HepG2 (cell line): ENCODE measurements at regions not wholly inside any gene's neighbourhood (a gene's known extent, or its start where the extent isn't known, plus 50 kb on each side); places are given as distances from the start of the nearest gene placed in this dataset.
A peak's percentile ranks its signal among the peaks of the same experiment; 100 is the strongest.

Experiments
- EZH2 ChIP-seq: conservative IDR thresholded peaks from 2 replicates; pipeline ENCODE4 v1.6.1; 2012; ENCODE audit warnings: mild to moderate bottlenecking, low read depth, low read length, moderate library complexity
- HDAC2 ChIP-seq: sonication (generic); formaldehyde crosslinking; IDR thresholded peaks from 2 replicates; pipeline ENCODE4 v1.4.0; 2020; ENCODE audit warnings: missing genetic modification reagents
- HNRNPLL ChIP-seq: fragments of 200-400 bp; formaldehyde crosslinking; IDR thresholded peaks from 2 replicates; pipeline ENCODE4 v1.6.1; 2017; ENCODE audit warnings: mild to moderate bottlenecking, low read depth, low read length; ENCODE audit not compliant: poor library complexity, severe bottlenecking
- KAT8 ChIP-seq: IDR thresholded peaks from 2 replicates; pipeline ENCODE4 v1.6.1; 2016; ENCODE audit warnings: missing genetic modification reagents, missing compliant biosample characterization
- KLF6 ChIP-seq: IDR thresholded peaks from 2 replicates; pipeline ENCODE4 v1.8.0; 2016; ENCODE audit warnings: missing biosample characterization, missing genetic modification reagents
- MBD4 ChIP-seq: IDR thresholded peaks from 2 replicates; pipeline ENCODE4 v1.6.1; 2012; ENCODE audit warnings: low read length, inconsistent platforms, borderline replicate concordance
- NFIC ChIP-seq: IDR thresholded peaks from 2 replicates; pipeline ENCODE4 v1.6.1; 2012; ENCODE audit warnings: mild to moderate bottlenecking, low read length, inconsistent platforms
- PHF5A ChIP-seq: IDR thresholded peaks from one replicate; pipeline ENCODE4 v1.6.1; 2018; ENCODE audit warnings: low read depth, missing genetic modification reagents; ENCODE audit not compliant: unreplicated experiment
- TBX2 ChIP-seq: sonication (generic); formaldehyde crosslinking; IDR thresholded peaks from 2 replicates; pipeline ENCODE4 v1.5.0; 2020; ENCODE audit warnings: missing genetic modification reagents, mild to moderate bottlenecking, borderline replicate concordance
- ZBTB20 ChIP-seq: sonication (generic); formaldehyde crosslinking; IDR thresholded peaks from 2 replicates; pipeline ENCODE4 v1.8.1; 2023; ENCODE audit warnings: missing genetic modification reagents, low read depth, mild to moderate bottlenecking, borderline replicate concordance
- ZFP37 ChIP-seq: sonication (generic); formaldehyde crosslinking; IDR thresholded peaks from 2 replicates; pipeline ENCODE4 v1.4.0; 2020; ENCODE audit warnings: missing genetic modification reagents, borderline replicate concordance
- ZKSCAN5 ChIP-seq: sonication (generic); formaldehyde crosslinking; IDR thresholded peaks from 2 replicates; pipeline ENCODE4 v1.5.1; 2020; ENCODE audit warnings: mild to moderate bottlenecking, missing genetic modification reagents
- ZNF121 ChIP-seq: sonication (generic); formaldehyde crosslinking; IDR thresholded peaks from 2 replicates; pipeline ENCODE4 v1.5.0; 2020; ENCODE audit warnings: mild to moderate bottlenecking, missing genetic modification reagents
- ZNF260 ChIP-seq: sonication (generic); formaldehyde crosslinking; IDR thresholded peaks from 2 replicates; pipeline ENCODE4 v1.4.0; 2020; ENCODE audit warnings: missing genetic modification reagents, low read depth, mild to moderate bottlenecking, borderline replicate concordance
- ZNF777 ChIP-seq: sonication (generic); formaldehyde crosslinking; IDR thresholded peaks from 2 replicates; pipeline ENCODE4 v1.4.0; 2020; ENCODE audit warnings: missing genetic modification reagents
- ZNF891 ChIP-seq: sonication (generic); formaldehyde crosslinking; IDR thresholded peaks from 2 replicates; pipeline ENCODE4 v1.5.0; 2020; ENCODE audit warnings: mild to moderate bottlenecking, missing genetic modification reagents
- ZSCAN29 ChIP-seq: sonication (generic); formaldehyde crosslinking; conservative IDR thresholded peaks from 2 replicates; pipeline ENCODE4 v1.4.0; 2020; ENCODE audit warnings: mild to moderate bottlenecking, missing genetic modification reagents
- ZSCAN31 ChIP-seq: sonication (generic); formaldehyde crosslinking; IDR thresholded peaks from 2 replicates; pipeline ENCODE4 v1.5.0; 2020; ENCODE audit warnings: low read depth, mild to moderate bottlenecking, missing genetic modification reagents
- TF ChIP-seq, protein P1 (sequence below): sonication (generic); formaldehyde crosslinking; IDR thresholded peaks from 2 replicates; pipeline ENCODE4 v1.4.0; 2020; ENCODE audit warnings: missing genetic modification reagents, borderline replicate concordance
- TF ChIP-seq, protein P2 (sequence below): sonication (generic); formaldehyde crosslinking; IDR thresholded peaks from 2 replicates; pipeline ENCODE4 v1.9.0; 2021; ENCODE audit warnings: missing genetic modification reagents, borderline replicate concordance
- TF ChIP-seq, protein P3 (sequence below): sonication (generic); formaldehyde crosslinking; IDR thresholded peaks from 2 replicates; pipeline ENCODE4 v1.9.0; 2021; ENCODE audit warnings: missing genetic modification reagents, mild to moderate bottlenecking, borderline replicate concordance
- TF ChIP-seq, protein P4 (sequence below): sonication (generic); formaldehyde crosslinking; IDR thresholded peaks from 2 replicates; pipeline ENCODE4 v1.4.0; 2020; ENCODE audit warnings: mild to moderate bottlenecking, missing genetic modification reagents

DNA sequence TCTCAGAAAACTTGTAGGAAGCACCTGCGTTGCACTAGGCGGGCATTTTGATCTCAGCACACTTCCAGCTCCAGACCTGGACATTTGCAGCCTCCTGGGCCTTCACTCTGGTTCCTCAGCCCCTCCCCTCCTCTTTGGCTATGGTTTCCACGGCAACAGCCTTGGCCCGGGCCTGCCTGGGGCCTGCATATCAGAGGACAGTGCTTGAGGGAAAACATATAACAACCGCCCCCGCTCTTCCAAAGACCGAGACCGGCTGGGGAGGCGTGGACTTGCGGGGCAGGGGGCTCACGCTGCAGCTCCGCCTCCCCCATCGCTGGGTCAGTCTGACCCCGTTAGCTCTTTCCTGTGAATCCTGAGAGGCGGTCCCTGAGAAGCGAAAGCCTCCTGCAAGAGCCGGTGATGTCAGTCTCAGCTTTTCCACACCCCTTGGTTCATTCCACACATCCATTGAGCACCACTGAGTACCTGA lies 125.7 kb upstream of the PEG3 start (continued):
- TF ChIP-seq HNRNPLL: no peak
- TF ChIP-seq NFIC: no peak
- TF ChIP-seq, protein P1, sequence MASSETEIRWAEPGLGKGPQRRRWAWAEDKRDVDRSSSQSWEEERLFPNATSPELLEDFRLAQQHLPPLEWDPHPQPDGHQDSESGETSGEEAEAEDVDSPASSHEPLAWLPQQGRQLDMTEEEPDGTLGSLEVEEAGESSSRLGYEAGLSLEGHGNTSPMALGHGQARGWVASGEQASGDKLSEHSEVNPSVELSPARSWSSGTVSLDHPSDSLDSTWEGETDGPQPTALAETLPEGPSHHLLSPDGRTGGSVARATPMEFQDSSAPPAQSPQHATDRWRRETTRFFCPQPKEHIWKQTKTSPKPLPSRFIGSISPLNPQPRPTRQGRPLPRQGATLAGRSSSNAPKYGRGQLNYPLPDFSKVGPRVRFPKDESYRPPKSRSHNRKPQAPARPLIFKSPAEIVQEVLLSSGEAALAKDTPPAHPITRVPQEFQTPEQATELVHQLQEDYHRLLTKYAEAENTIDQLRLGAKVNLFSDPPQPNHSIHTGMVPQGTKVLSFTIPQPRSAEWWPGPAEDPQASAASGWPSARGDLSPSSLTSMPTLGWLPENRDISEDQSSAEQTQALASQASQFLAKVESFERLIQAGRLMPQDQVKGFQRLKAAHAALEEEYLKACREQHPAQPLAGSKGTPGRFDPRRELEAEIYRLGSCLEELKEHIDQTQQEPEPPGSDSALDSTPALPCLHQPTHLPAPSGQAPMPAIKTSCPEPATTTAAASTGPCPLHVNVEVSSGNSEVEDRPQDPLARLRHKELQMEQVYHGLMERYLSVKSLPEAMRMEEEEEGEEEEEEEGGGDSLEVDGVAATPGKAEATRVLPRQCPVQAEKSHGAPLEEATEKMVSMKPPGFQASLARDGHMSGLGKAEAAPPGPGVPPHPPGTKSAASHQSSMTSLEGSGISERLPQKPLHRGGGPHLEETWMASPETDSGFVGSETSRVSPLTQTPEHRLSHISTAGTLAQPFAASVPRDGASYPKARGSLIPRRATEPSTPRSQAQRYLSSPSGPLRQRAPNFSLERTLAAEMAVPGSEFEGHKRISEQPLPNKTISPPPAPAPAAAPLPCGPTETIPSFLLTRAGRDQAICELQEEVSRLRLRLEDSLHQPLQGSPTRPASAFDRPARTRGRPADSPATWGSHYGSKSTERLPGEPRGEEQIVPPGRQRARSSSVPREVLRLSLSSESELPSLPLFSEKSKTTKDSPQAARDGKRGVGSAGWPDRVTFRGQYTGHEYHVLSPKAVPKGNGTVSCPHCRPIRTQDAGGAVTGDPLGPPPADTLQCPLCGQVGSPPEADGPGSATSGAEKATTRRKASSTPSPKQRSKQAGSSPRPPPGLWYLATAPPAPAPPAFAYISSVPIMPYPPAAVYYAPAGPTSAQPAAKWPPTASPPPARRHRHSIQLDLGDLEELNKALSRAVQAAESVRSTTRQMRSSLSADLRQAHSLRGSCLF (CRISPR knock-in tag): no peak
- TF ChIP-seq ZKSCAN5 (CRISPR knock-in tag): no peak
- no peak for TF ChIP-seq ZNF260 (CRISPR knock-in tag)
- peak; percentile 46 for TF ChIP-seq KAT8 (CRISPR knock-in tag)
- TF ChIP-seq ZSCAN29 (CRISPR knock-in tag): no peak
- TF ChIP-seq, protein P2, sequence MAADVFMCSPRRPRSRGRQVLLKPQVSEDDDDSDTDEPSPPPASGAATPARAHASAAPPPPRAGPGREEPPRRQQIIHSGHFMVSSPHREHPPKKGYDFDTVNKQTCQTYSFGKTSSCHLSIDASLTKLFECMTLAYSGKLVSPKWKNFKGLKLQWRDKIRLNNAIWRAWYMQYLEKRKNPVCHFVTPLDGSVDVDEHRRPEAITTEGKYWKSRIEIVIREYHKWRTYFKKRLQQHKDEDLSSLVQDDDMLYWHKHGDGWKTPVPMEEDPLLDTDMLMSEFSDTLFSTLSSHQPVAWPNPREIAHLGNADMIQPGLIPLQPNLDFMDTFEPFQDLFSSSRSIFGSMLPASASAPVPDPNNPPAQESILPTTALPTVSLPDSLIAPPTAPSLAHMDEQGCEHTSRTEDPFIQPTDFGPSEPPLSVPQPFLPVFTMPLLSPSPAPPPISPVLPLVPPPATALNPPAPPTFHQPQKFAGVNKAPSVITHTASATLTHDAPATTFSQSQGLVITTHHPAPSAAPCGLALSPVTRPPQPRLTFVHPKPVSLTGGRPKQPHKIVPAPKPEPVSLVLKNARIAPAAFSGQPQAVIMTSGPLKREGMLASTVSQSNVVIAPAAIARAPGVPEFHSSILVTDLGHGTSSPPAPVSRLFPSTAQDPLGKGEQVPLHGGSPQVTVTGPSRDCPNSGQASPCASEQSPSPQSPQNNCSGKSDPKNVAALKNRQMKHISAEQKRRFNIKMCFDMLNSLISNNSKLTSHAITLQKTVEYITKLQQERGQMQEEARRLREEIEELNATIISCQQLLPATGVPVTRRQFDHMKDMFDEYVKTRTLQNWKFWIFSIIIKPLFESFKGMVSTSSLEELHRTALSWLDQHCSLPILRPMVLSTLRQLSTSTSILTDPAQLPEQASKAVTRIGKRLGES (CRISPR knock-in tag): no peak
- TF ChIP-seq MBD4: no peak
- no peak for TF ChIP-seq ZBTB20 (CRISPR knock-in tag)
- TF ChIP-seq EZH2: no peak
- TF ChIP-seq, protein P3, sequence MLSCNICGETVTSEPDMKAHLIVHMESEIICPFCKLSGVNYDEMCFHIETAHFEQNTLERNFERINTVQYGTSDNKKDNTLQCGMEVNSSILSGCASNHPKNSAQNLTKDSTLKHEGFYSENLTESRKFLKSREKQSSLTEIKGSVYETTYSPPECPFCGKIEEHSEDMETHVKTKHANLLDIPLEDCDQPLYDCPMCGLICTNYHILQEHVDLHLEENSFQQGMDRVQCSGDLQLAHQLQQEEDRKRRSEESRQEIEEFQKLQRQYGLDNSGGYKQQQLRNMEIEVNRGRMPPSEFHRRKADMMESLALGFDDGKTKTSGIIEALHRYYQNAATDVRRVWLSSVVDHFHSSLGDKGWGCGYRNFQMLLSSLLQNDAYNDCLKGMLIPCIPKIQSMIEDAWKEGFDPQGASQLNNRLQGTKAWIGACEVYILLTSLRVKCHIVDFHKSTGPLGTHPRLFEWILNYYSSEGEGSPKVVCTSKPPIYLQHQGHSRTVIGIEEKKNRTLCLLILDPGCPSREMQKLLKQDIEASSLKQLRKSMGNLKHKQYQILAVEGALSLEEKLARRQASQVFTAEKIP (CRISPR knock-in tag): no peak
- peak; percentile 78 for TF ChIP-seq TBX2 (CRISPR knock-in tag)
- peak; percentile 67 for TF ChIP-seq PHF5A
- no peak for TF ChIP-seq ZNF891
- peak; percentile 95; the same call in 1 of the 2 replicates for TF ChIP-seq ZSCAN31 (CRISPR knock-in tag)
- TF ChIP-seq, protein P4, sequence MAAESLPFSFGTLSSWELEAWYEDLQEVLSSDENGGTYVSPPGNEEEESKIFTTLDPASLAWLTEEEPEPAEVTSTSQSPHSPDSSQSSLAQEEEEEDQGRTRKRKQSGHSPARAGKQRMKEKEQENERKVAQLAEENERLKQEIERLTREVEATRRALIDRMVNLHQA: no peak
- no peak for TF ChIP-seq ZNF777 (CRISPR knock-in tag)
- no peak for TF ChIP-seq KLF6 (CRISPR knock-in tag)
- TF ChIP-seq ZNF121 (CRISPR knock-in tag): no peak
- no peak for TF ChIP-seq HDAC2
- no peak for TF ChIP-seq ZFP37 (CRISPR knock-in tag)
